Colonic mucosa (tissue), 4 donors: ENCODE measurements at regions not wholly inside any gene's neighbourhood (a gene's known extent, or its start where the extent isn't known, plus 50 kb on each side); places are given as distances from the start of the nearest gene placed in this dataset.

Source experiments
- DNase-seq: peaks from one replicate; pipeline ENCODE4 v3.0.0-alpha.2; 2020
- H3K27ac ChIP-seq: fragments of 200-600 bp; one replicate; pipeline ENCODE4 v1.8.0; 2021
- H3K27me3 ChIP-seq: fragments of 200-600 bp; one replicate; pipeline ENCODE4 v1.8.0; 2021
- H3K36me3 ChIP-seq: fragments of 200-600 bp; one replicate; pipeline ENCODE4 v1.8.0; 2021
- H3K4me1 ChIP-seq: fragments of 200-600 bp; one replicate; pipeline ENCODE4 v1.8.0; 2021; ENCODE audit warnings: mild to moderate bottlenecking
- H3K4me3 ChIP-seq: fragments of 200-600 bp; one replicate; pipeline ENCODE4 v1.8.0; 2021
- H3K9ac ChIP-seq, 2 donors: one replicate each; pipeline ENCODE4 v1.7.0; 2013; ENCODE audit warnings: control low read depth in 2 of 2, low read depth in 2 of 2, low read length in 2 of 2
- H3K9me3 ChIP-seq: fragments of 200-600 bp; one replicate; pipeline ENCODE4 v1.8.0; 2021
- intact Hi-C: fragments of 100-400 bp; cut with DNase I; formaldehyde crosslinking; loops from one replicate; pipeline ENCODE4 v1.14.1; 2022
- TF ChIP-seq, protein P1 (sequence below): fragments of 200-600 bp; IDR thresholded peaks from one replicate; pipeline ENCODE4 v1.8.0; 2022; ENCODE audit warnings: antibody characterized with exemption, mild to moderate bottlenecking
- donor health status: healthy.
- donor health status: DM: no; HTN: no; CAD: no.
- donor health status: DM: no; HTN: no; CAD: no.

DNA sequence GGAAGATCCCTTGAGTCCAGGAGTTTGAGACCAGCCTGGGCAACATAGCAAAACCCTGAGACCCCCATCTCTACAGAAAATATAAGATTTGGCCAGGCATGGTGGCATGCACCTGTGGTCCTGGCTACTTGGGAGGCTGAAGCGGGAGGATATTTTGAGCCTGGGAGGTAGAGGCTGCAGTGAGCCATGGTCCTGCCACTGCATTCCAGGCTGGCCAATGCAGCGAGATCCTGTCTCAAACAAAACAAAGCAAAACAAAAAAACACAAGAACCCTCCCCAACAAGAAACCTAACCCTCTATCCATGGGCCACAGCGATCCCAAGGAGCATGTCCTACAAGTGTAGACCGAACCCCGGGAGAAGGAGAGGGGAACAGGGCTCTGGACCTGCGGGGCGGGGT is 133.3 kb downstream of the MGAT5B start:
- Histone ChIP-seq H3K27ac (no peak overlapping the region), H3K9me3 (no peaks in the 10 kb centered on the region), H3K9ac (no peak overlapping the region), H3K4me1 (no peaks in the 10 kb centered on the region), H3K36me3 (no peaks in the 10 kb centered on the region), H3K27me3 (no peaks in the 10 kb centered on the region), H3K4me3 (no peak overlapping the region)
- intact Hi-C loops, result no loop called here
- TF ChIP-seq, protein P1, sequence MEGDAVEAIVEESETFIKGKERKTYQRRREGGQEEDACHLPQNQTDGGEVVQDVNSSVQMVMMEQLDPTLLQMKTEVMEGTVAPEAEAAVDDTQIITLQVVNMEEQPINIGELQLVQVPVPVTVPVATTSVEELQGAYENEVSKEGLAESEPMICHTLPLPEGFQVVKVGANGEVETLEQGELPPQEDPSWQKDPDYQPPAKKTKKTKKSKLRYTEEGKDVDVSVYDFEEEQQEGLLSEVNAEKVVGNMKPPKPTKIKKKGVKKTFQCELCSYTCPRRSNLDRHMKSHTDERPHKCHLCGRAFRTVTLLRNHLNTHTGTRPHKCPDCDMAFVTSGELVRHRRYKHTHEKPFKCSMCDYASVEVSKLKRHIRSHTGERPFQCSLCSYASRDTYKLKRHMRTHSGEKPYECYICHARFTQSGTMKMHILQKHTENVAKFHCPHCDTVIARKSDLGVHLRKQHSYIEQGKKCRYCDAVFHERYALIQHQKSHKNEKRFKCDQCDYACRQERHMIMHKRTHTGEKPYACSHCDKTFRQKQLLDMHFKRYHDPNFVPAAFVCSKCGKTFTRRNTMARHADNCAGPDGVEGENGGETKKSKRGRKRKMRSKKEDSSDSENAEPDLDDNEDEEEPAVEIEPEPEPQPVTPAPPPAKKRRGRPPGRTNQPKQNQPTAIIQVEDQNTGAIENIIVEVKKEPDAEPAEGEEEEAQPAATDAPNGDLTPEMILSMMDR, result no peak
- no peak for DNase-seq

DNA sequence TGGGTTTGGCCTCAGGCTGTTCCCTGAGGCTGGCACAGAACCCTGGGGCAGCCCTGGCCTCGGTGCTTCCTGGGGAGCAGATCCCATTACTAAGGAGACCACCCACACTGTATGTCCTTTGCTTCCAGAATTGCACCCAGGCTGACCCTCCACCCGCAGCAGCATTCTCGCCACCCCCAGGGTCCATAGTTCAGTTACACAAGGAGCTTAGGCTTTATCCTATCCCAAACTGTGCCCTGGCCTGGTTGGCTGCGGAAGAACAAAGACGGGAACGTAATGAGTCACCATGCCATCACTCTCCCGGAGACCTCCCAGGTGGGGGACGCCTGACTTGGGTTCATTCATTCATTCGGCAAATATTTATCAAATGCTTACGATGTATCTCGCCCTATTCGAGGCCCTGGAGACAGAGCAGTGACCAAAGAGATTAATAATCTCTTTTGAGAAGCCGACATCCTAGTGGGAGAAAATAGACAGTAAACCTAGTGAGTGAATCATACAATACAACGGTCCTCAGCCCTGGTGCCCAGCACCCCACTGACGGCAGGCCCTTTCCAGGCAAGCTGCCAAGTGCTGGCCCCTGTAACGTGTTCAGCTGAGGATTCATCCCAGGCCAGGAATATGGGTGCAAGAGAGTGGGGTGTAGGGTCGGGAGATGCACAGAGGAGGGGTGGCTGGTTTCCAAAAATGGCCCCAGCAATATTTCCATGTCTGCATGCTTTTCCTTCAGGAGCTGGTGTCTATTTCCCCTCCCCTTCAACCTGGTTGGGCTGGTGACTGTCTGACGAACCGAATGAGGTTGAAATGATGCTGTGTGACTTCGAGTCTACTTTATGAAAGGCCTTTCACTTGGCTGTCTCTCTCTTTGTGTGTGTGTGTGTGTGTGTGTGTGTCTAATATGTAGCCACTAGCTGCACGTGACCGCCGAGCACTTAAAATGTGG is 134.2 kb downstream of the MGAT5B start:
- intact Hi-C loops, result no loop called here
- H3K36me3 ChIP-seq, result no peaks in the 10 kb centered on the region
- no peaks in the 10 kb centered on the region for H3K9me3 ChIP-seq
- H3K4me1 ChIP-seq, result no peaks in the 10 kb centered on the region
- no peak for DNase-seq
- no peak overlapping the region for H3K9ac ChIP-seq
- H3K27ac ChIP-seq, result no peak overlapping the region
- H3K27me3 ChIP-seq, result no peaks in the 10 kb centered on the region
- TF ChIP-seq, protein P1, result no peak
- no peak overlapping the region for H3K4me3 ChIP-seq

- no peaks in the 10 kb centered on the region for H3K9me3 ChIP-seq
- no peak overlapping the region for H3K9ac ChIP-seq
- no peak overlapping the region for H3K4me3 ChIP-seq
- H3K27ac ChIP-seq, result no peak overlapping the region
- H3K4me1 ChIP-seq, result no peaks in the 10 kb centered on the region
- intact Hi-C loops, result no loop called here
- no peaks in the 10 kb centered on the region for H3K27me3 ChIP-seq
- TF ChIP-seq, protein P1, result no peak
- DNase-seq, result no peak
- H3K36me3 ChIP-seq, result no peaks in the 10 kb centered on the region
Observed at GRCh38 chr17:77003699-77004098, 135.5 kb downstream of the MGAT5B start.

GRCh38 chr17:77006971-77007649 is 133.7 kb upstream of the SEC14L1 start:
- no peaks in the 10 kb centered on the region for H3K4me1 ChIP-seq
- H3K27me3 ChIP-seq, result no peaks in the 10 kb centered on the region
- TF ChIP-seq, protein P1, result no peak
- no peaks in the 10 kb centered on the region for H3K36me3 ChIP-seq
- intact Hi-C loops, result no loop called here
- H3K4me3 ChIP-seq, result no peak overlapping the region
- no peak overlapping the region for H3K27ac ChIP-seq
- H3K9ac ChIP-seq, result no peak overlapping the region
- no peak for DNase-seq
- H3K9me3 ChIP-seq, result no peaks in the 10 kb centered on the region

GRCh38 chr17:77009877-77010276 is 130.9 kb upstream of the SEC14L1 start:
- no peaks in the 10 kb centered on the region for H3K36me3 ChIP-seq
- no peaks in the 10 kb centered on the region for H3K9me3 ChIP-seq
- DNase-seq, result no peak
- no peaks in the 10 kb centered on the region for H3K4me1 ChIP-seq
- TF ChIP-seq, protein P1, result no peak
- H3K4me3 ChIP-seq, result no peak overlapping the region
- H3K9ac ChIP-seq, result no peak overlapping the region
- no peaks in the 10 kb centered on the region for H3K27me3 ChIP-seq
- no peak overlapping the region for H3K27ac ChIP-seq
- intact Hi-C loops, result no loop called here
